Neural cell (in vitro differentiated cells): ENCODE measurements at regions not wholly inside any gene's neighbourhood (a gene's known extent, or its start where the extent isn't known, plus 50 kb on each side); places are given as distances from the start of the nearest gene placed in this dataset.

Source experiments
- H2AFZ ChIP-seq: fragments of 200-600, 300-800 bp; sonication (generic), shearing (Covaris generic); 2 replicates; pipeline ENCODE4 v1.6.0; 2014; ENCODE audit warnings: low read depth, mild to moderate bottlenecking, antibody characterized with exemption, low read length, moderate library complexity
- H3F3A ChIP-seq: fragments of 200-600 bp; shearing (Covaris generic); 2 replicates; pipeline ENCODE4 v1.6.1; 2016; ENCODE audit warnings: mild to moderate bottlenecking, moderate library complexity, mixed read lengths, antibody characterized with exemption, low read length; ENCODE audit not compliant: insufficient read depth, poor library complexity, severe bottlenecking
- H3K27ac ChIP-seq: fragments of 200-600, 300-800 bp; sonication (generic), shearing (Covaris generic); 2 replicates; pipeline ENCODE4 v1.5.1; 2014; ENCODE audit warnings: mild to moderate bottlenecking, low read length, moderate library complexity
- H3K27me3 ChIP-seq: fragments of 300-800, 200-600 bp; sonication (generic), shearing (Covaris generic); 2 replicates; pipeline ENCODE4 v1.6.0; 2014; ENCODE audit warnings: mild to moderate bottlenecking, low read depth, low read length, moderate library complexity; ENCODE audit not compliant: insufficient read depth
- H3K36me3 ChIP-seq: fragments of 300-800, 200-600 bp; sonication (generic), shearing (Covaris generic); 2 replicates; pipeline ENCODE4 v1.5.1; 2014; ENCODE audit warnings: mild to moderate bottlenecking, antibody characterized with exemption, low read length, moderate library complexity; ENCODE audit not compliant: insufficient read depth
- H3K4me2 ChIP-seq: fragments of 300-800, 200-600 bp; sonication (generic), shearing (Covaris generic); 2 replicates; pipeline ENCODE4 v1.6.0; 2014; ENCODE audit warnings: mild to moderate bottlenecking, low read length
- H3K4me3 ChIP-seq: fragments of 300-800, 200-600 bp; sonication (generic), shearing (Covaris generic); 2 replicates; pipeline ENCODE4 v1.5.1; 2014; ENCODE audit warnings: mild to moderate bottlenecking, low read length, moderate library complexity
- H3K79me2 ChIP-seq: fragments of 200-600 bp; shearing (Covaris generic); replicated peaks from 2 replicates; pipeline ENCODE4 v1.6.0; 2014; ENCODE audit warnings: mild to moderate bottlenecking, low read length, moderate library complexity; ENCODE audit not compliant: insufficient read depth
- H3K9ac ChIP-seq: fragments of 300-800, 200-600 bp; sonication (generic), shearing (Covaris generic); 2 replicates; pipeline ENCODE4 v1.6.1; 2016; ENCODE audit warnings: mild to moderate bottlenecking, low read length, mixed read lengths
- H3K9me2 ChIP-seq: fragments of 200-600 bp; shearing (Covaris generic); 2 replicates; pipeline ENCODE4 v1.6.1; 2016; ENCODE audit warnings: mild to moderate bottlenecking, low read length, mixed read lengths; ENCODE audit not compliant: insufficient read depth
- H3K9me3 ChIP-seq: fragments of 200-600, 300-800 bp; sonication (generic), shearing (Covaris generic); 2 replicates; pipeline ENCODE4 v1.6.1; 2016; ENCODE audit warnings: mild to moderate bottlenecking, mixed run types, low read length, moderate library complexity, mixed read lengths
- H4K20me1 ChIP-seq: fragments of 200-600 bp; shearing (Covaris generic); 2 replicates; pipeline ENCODE4 v1.6.1; 2016; ENCODE audit warnings: mild to moderate bottlenecking, mixed run types; ENCODE audit not compliant: insufficient read depth
- CTCF ChIP-seq: fragments of 450-650 bp; IDR thresholded peaks from 2 replicates; pipeline ENCODE4 v1.5.1; 2014; ENCODE audit warnings: antibody characterized with exemption, mild to moderate bottlenecking, moderate library complexity; ENCODE audit not compliant: poor library complexity, severe bottlenecking
- EP300 ChIP-seq: fragments of 450-650 bp; conservative IDR thresholded peaks from 2 replicates; pipeline ENCODE4 v1.6.1; 2014; ENCODE audit warnings: antibody characterized with exemption, mild to moderate bottlenecking, moderate library complexity; ENCODE audit not compliant: poor library complexity, severe bottlenecking
- EZH2 ChIP-seq: fragments of 200-600, 300-800 bp; shearing (Covaris generic), sonication (generic); IDR thresholded peaks from 2 replicates; pipeline ENCODE4 v1.6.1; 2014; ENCODE audit warnings: antibody characterized with exemption, low read length, borderline replicate concordance, mild to moderate bottlenecking; ENCODE audit not compliant: insufficient read depth, poor library complexity, severe bottlenecking
- MXI1 ChIP-seq: fragments of 450-650 bp; conservative IDR thresholded peaks from 2 replicates; pipeline ENCODE4 v1.6.1; 2014; ENCODE audit warnings: antibody characterized with exemption, mild to moderate bottlenecking; ENCODE audit not compliant: poor library complexity, severe bottlenecking
- POLR2AphosphoS5 ChIP-seq: IDR thresholded peaks from 2 replicates; pipeline ENCODE4 v1.6.1; 2012
- RAD21 ChIP-seq: fragments of 450-650 bp; conservative IDR thresholded peaks from 2 replicates; pipeline ENCODE4 v1.6.1; 2014; ENCODE audit warnings: antibody characterized with exemption, mild to moderate bottlenecking, moderate library complexity
- REST ChIP-seq: IDR thresholded peaks from 2 replicates; pipeline ENCODE4 v1.6.1; 2012; ENCODE audit warnings: borderline replicate concordance
- SMC3 ChIP-seq: fragments of 450-650 bp; conservative IDR thresholded peaks from 2 replicates; pipeline ENCODE4 v1.6.1; 2014; ENCODE audit warnings: antibody characterized with exemption, mild to moderate bottlenecking, moderate library complexity; ENCODE audit not compliant: poor library complexity
- TAF1 ChIP-seq: IDR thresholded peaks from 2 replicates; pipeline ENCODE4 v1.6.1; 2012; ENCODE audit warnings: low read depth

GRCh38 chr1:17933501-17933900, 174.1 kb upstream of the IGSF21 start:
- no peak overlapping the region for H3K4me2 ChIP-seq
- H3K9me2 ChIP-seq, result no peaks in the 10 kb centered on the region
- H4K20me1 ChIP-seq, result no peaks in the 10 kb centered on the region
- H3K9ac ChIP-seq, result no peak overlapping the region
- H3K27ac ChIP-seq, result no peak overlapping the region
- TF ChIP-seq POLR2AphosphoS5, result no peak
- TF ChIP-seq EZH2, result no peak
- TF ChIP-seq EP300, result no peak
- no peak for TF ChIP-seq REST
- TF ChIP-seq RAD21, result no peak
- TF ChIP-seq CTCF, result no peak
- no peak for TF ChIP-seq MXI1
- no peak for TF ChIP-seq SMC3
- no peak for TF ChIP-seq TAF1
- no peak overlapping the region for H2AFZ ChIP-seq
- no peaks in the 10 kb centered on the region for H3F3A ChIP-seq
- no peaks in the 10 kb centered on the region for H3K27me3 ChIP-seq
- H3K79me2 ChIP-seq, result no peaks in the 10 kb centered on the region
- H3K36me3 ChIP-seq, result no peaks in the 10 kb centered on the region
- no peaks in the 10 kb centered on the region for H3K9me3 ChIP-seq
- no peak overlapping the region for H3K4me3 ChIP-seq

- Histone ChIP-seq H3K9me2 (no peaks in the 10 kb centered on the region), H4K20me1 (no peaks in the 10 kb centered on the region), H3F3A (no peaks in the 10 kb centered on the region), H3K79me2 (no peaks in the 10 kb centered on the region), H3K4me2 (no peak overlapping the region), H3K4me3 (no peak overlapping the region), H3K27ac (no peak overlapping the region), H3K9me3 (no peaks in the 10 kb centered on the region), H3K36me3 (no peaks in the 10 kb centered on the region), H3K27me3 (no peaks in the 10 kb centered on the region), H2AFZ (no peak overlapping the region), H3K9ac (no peak overlapping the region)
- TF ChIP-seq CTCF (no peak), EP300 (no peak), MXI1 (no peak), REST (no peak), SMC3 (no peak), POLR2AphosphoS5 (no peak), RAD21 (no peak), TAF1 (no peak), EZH2 (no peak)
Observed at GRCh38 chr1:17933971-17934370, 173.6 kb upstream of the IGSF21 start.
